Right lobe of liver (tissue), 4 donors: ENCODE measurements at regions not wholly inside any gene's neighbourhood (a gene's known extent, or its start where the extent isn't known, plus 50 kb on each side); places are given as distances from the start of the nearest gene placed in this dataset.

Experiments
- POLR2A ChIP-seq: fragments of 450-650 bp; IDR thresholded peaks from one replicate; pipeline ENCODE4 v1.6.1; 2017; ENCODE audit warnings: antibody characterized with exemption, mild to moderate bottlenecking
- TF ChIP-seq, protein P1 (sequence below), 4 donors: fragments of 200-600 bp in 3 of 4; fragments of 450-650 bp in 1 of 4; IDR thresholded peaks; one replicate each; pipeline versions ENCODE4 v1.5.1 to v1.8.0; 2016 to 2022; ENCODE audit warnings: antibody characterized with exemption in 4 of 4, mild to moderate bottlenecking in 2 of 4
- donor health status: DM: no; HTN: no; CAD: no.
- donor health status: DM: no; HTN: no; CAD: no.
- donor health status: DM: no; HTN: yes; CAD: no.

DNA sequence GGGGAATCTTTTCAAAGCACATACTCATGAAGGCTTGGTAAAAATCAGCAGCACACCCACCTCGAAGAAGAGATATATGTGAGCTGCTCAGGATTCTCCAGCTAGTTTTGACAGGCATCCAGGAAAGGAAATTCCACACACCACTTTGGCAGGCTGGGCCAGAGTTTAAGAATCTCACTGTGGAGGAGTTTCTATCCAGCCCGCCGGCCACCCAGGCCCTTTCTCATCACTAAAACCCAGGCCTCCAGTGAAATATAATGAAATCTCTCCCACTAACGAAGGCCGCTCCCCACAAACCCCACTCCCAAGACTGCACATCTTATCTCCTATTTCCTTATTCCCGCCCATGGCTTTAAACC, 202.0 kb downstream of the GLI2 start:
- no peak for TF ChIP-seq POLR2A
- TF ChIP-seq, protein P1, sequence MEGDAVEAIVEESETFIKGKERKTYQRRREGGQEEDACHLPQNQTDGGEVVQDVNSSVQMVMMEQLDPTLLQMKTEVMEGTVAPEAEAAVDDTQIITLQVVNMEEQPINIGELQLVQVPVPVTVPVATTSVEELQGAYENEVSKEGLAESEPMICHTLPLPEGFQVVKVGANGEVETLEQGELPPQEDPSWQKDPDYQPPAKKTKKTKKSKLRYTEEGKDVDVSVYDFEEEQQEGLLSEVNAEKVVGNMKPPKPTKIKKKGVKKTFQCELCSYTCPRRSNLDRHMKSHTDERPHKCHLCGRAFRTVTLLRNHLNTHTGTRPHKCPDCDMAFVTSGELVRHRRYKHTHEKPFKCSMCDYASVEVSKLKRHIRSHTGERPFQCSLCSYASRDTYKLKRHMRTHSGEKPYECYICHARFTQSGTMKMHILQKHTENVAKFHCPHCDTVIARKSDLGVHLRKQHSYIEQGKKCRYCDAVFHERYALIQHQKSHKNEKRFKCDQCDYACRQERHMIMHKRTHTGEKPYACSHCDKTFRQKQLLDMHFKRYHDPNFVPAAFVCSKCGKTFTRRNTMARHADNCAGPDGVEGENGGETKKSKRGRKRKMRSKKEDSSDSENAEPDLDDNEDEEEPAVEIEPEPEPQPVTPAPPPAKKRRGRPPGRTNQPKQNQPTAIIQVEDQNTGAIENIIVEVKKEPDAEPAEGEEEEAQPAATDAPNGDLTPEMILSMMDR (IDR thresholded peaks at IDR 0.05), result no peak
